ENCODE measurements at regions not wholly inside any gene's neighbourhood (a gene's known extent, or its start where the extent isn't known, plus 50 kb on each side); places are given as distances from the start of the nearest gene placed in this dataset.

GRCh38 chrX:115719171-115719570, 158.2 kb downstream of the PLS3 start:
- TF ChIP-seq POLR2A (IDR thresholded peaks at IDR 0.05): no peak
- TF ChIP-seq POLR2AphosphoS5 (IDR thresholded peaks at IDR 0.05): no peak

Data from sigmoid colon (tissue), 4 donors.